ENCODE measurements at regions not wholly inside any gene's neighbourhood (a gene's known extent, or its start where the extent isn't known, plus 50 kb on each side); places are given as distances from the start of the nearest gene placed in this dataset.
A peak's percentile ranks its signal among the peaks of the same experiment; 100 is the strongest.

GRCh38 chr2:204437815-204438756, 107.2 kb upstream of the PARD3B start (continued):
- no peak for TF ChIP-seq ZBTB40 (IDR thresholded peaks at IDR 0.05)
- no peak for TF ChIP-seq ZBTB40 (CRISPR knock-in tag; IDR thresholded peaks at IDR 0.05)
- no peak for TF ChIP-seq ZNF678 (CRISPR knock-in tag; IDR thresholded peaks at IDR 0.05)
- TF ChIP-seq FOXP4 (CRISPR knock-in tag; IDR thresholded peaks at IDR 0.05): peak; percentile 88
- TF ChIP-seq SNRNP70 (IDR thresholded peaks at IDR 0.05; ENCODE audit: low read depth, low read length): no peak
- no peak for TF ChIP-seq THAP8 (CRISPR knock-in tag; IDR thresholded peaks at IDR 0.05; ENCODE audit: borderline replicate concordance)
- TF ChIP-seq SMAD1 (CRISPR knock-in tag; IDR thresholded peaks at IDR 0.05; ENCODE audit: borderline replicate concordance, low read depth): peak; percentile 22; the same call in 1 of the 2 replicates
- TF ChIP-seq RBM39 (IDR thresholded peaks at IDR 0.05; ENCODE audit: low read depth, low read length, poor library complexity, severe bottlenecking): no peak
- TF ChIP-seq PHB2 (IDR thresholded peaks at IDR 0.05; ENCODE audit: partially characterized antibody): no peak
- TF ChIP-seq ZNF235 (CRISPR knock-in tag; IDR thresholded peaks at IDR 0.05; ENCODE audit: borderline replicate concordance): no peak
- TF ChIP-seq TIGD3 (CRISPR knock-in tag; IDR thresholded peaks at IDR 0.05; ENCODE audit: borderline replicate concordance): no peak
- TF ChIP-seq ZZZ3 (CRISPR knock-in tag; IDR thresholded peaks at IDR 0.05; ENCODE audit: borderline replicate concordance): no peak
- TF ChIP-seq SATB2 (CRISPR knock-in tag; IDR thresholded peaks at IDR 0.05): no peak
